GM20000 (cell line): ENCODE measurements at regions not wholly inside any gene's neighbourhood (a gene's known extent, or its start where the extent isn't known, plus 50 kb on each side); places are given as distances from the start of the nearest gene placed in this dataset.

Experiments used
- DNase-seq: peaks from one replicate; pipeline ENCODE4 v3.0.0; 2012; ENCODE audit warnings: low spot score
- TF ChIP-seq, protein P1 (sequence below): IDR thresholded peaks from 2 replicates; pipeline ENCODE4 v1.5.1; 2012; ENCODE audit warnings: mild to moderate bottlenecking, control low read depth; ENCODE audit errors: extremely low read depth, missing control alignments

DNA sequence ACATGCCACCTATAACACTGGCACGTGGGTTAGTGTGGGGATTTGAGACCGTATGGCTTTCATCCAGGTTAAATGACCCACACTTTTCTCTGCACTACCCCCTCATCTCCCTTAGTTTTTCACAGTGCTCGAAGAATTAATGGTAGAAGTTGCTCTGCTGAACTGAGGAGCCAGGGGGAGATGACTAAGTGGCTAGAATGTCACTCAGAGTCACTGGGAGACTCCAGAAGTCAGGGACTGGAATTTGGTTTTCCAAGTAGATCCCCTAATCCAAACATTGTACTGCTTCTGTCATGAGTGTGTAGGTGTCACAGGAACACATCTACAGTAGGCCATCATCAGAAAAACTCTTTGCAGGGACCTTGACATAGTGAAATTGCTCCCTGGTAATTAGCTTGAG, 181.0 kb upstream of the RASGRP1 start:
- TF ChIP-seq, protein P1, sequence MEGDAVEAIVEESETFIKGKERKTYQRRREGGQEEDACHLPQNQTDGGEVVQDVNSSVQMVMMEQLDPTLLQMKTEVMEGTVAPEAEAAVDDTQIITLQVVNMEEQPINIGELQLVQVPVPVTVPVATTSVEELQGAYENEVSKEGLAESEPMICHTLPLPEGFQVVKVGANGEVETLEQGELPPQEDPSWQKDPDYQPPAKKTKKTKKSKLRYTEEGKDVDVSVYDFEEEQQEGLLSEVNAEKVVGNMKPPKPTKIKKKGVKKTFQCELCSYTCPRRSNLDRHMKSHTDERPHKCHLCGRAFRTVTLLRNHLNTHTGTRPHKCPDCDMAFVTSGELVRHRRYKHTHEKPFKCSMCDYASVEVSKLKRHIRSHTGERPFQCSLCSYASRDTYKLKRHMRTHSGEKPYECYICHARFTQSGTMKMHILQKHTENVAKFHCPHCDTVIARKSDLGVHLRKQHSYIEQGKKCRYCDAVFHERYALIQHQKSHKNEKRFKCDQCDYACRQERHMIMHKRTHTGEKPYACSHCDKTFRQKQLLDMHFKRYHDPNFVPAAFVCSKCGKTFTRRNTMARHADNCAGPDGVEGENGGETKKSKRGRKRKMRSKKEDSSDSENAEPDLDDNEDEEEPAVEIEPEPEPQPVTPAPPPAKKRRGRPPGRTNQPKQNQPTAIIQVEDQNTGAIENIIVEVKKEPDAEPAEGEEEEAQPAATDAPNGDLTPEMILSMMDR: no peak
- no peak for DNase-seq

DNA sequence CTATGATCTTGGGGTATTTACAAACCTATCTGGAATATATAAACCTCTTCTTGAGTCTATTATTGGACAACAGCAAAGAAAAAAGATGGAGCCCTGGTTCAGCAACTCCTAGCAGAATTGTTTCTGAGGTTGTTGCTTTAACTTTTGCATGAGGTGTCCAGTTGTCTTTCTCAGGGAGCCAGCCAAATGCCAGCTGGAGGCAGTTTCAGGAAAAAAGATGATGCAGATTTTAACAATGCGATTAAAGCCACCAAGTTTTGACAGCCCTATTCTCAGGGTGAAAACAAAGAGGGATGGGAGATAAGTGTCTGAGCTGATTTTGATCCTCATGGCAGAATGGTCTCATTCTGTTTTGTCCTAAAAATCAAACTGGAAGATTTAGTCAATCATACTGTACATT, 181.6 kb upstream of the RASGRP1 start:
- no peak for DNase-seq
- TF ChIP-seq, protein P1: no peak

DNA sequence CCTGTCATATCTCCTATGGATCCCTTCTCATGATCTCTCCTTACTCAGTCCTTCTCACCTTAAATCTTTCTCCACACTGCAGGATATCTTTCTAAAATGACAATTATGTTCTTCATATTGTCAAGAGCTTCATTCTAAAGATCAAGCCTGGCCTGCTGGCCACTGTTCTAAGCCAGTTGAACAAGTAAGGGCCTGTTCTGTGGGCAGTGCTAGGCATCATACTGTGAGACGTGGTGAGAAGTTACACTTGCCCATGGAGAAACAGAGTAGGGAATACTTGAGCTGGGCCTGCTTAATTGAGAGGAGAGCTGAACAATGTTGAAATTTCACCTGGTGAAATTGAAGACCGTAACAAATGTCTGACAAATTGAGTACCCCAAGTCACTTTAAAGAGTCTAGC, 184.1 kb upstream of the RASGRP1 start:
- DNase-seq: no peak
- TF ChIP-seq, protein P1: no peak

DNA sequence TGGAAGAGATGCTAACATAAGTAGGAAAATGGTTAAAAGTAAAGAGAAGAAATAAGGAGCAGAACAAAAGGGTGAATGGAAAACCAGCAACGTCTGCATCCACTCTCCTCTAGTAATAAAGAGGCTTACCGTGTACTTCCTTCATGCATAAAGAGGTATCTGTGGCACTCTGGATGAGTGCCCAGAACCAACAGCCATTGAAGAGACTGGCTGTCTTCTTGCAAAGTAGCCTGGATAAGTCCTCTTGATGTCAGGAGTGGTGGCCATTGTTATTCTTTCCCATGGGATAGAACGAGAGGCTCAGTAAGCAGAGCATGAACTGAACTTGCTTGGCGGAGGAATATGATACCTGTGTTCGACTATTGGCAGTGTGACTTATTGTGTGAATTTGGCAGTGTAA, 186.2 kb upstream of the RASGRP1 start:
- no peak for DNase-seq
- TF ChIP-seq, protein P1: no peak

DNA sequence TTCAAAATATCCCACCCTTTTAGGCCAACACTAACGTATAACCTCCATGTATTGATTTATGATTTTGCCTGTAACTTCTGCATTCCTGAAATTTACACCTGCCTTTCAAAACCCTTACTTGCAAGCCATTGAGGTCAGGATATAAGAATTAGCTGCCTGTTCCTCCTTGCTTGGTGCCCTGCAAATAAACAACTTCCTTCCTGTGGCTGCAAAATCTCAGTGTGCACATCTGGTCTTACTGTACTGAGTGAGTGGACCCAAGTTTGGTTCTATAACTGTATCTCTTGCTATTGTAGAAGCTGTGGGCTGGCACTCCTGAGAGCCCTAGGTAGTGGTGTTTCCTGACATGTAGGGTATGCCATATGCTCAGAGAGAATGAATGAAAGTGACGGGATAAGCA, 191.1 kb upstream of the RASGRP1 start:
- no peak for DNase-seq
- TF ChIP-seq, protein P1: no peak

DNA sequence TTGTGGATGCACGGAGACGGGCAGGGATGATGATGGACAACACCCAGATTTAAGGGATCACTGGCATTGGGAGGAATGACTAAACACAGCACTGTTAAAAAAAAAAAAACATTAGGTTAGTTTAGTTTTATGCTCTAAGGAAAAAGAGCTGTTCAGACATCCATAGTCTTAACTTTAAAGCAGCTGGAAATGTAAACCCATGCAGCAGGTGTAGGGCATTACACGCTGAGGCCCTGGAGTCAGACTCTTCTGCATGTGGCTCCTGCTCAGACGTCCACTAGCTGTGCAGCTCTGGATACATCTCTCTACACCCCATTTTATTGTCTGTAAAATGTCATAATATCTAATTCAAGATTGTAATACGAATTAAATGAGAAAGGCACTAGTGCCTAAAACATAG, 191.8 kb upstream of the RASGRP1 start:
- TF ChIP-seq, protein P1: no peak
- no peak for DNase-seq

DNA sequence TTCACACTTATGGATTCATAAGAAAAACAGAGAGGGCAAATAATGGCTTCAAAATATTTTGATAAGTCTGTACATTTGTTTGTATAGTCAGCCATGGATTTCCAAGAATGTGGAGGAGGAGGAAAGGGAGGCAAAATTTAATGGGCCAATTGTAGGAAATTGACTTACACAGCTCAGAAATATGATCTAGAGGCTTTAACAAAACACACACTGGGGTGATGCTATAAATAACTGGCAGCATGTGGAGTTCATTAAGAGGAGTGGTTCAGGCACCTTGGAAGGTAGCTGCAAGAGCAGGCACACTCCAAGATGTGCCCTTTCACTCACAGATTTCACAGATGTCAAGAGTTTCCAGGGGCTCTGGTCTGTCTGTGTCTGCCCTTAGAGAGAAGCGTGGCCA, 193.4 kb upstream of the RASGRP1 start:
- TF ChIP-seq, protein P1: no peak
- no peak for DNase-seq
